ENCODE measurements at regions not wholly inside any gene's neighbourhood (a gene's known extent, or its start where the extent isn't known, plus 50 kb on each side); places are given as distances from the start of the nearest gene placed in this dataset.

- Histone ChIP-seq H3K23ac (ENCODE audit: low read depth, low read length, poor library complexity) (no peak overlapping the region), H2BK5ac (ENCODE audit: low read length) (no peak overlapping the region), H2BK15ac (ENCODE audit: low read length) (no peak overlapping the region), H3K18ac (ENCODE audit: low read length) (no peak overlapping the region), H3K9me3 (replicated peaks in 1 of 2; ENCODE audit: control insufficient read depth in 2 of 2, insufficient read depth in 1 of 2, low read depth in 1 of 2, low read length in 2 of 2) (no peaks in the 10 kb centered on the region), H4K91ac (ENCODE audit: low read depth, low read length, poor library complexity) (no peak overlapping the region), H3K4ac (ENCODE audit: low read length) (no peak overlapping the region), H4K8ac (ENCODE audit: low read depth, low read length) (no peak overlapping the region), H2BK12ac (ENCODE audit: low read length) (no peak overlapping the region), H3K27ac (replicated peaks; ENCODE audit: low read length) (no peak overlapping the region), H2BK120ac (ENCODE audit: low read depth, low read length) (no peak overlapping the region), H3K79me1 (ENCODE audit: low read depth, low read length) (no peaks in the 10 kb centered on the region), H3K4me2 (ENCODE audit: insufficient read depth, low read length, poor library complexity, severe bottlenecking) (no peak overlapping the region), H2AFZ (ENCODE audit: low read length) (no peak overlapping the region), H3K14ac (ENCODE audit: low read length) (no peak overlapping the region), H3K36me3 (replicated peaks in 1 of 2; ENCODE audit: control insufficient read depth in 2 of 2, insufficient read depth in 2 of 2, low read length in 2 of 2) (no peaks in the 10 kb centered on the region), H2AK5ac (ENCODE audit: low read depth, low read length) (no peak overlapping the region), H3K4me1 (ENCODE audit: control insufficient read depth in 2 of 2, insufficient read depth in 1 of 2, low read depth in 1 of 2, low read length in 2 of 2) (peaks cover 0 to 9% of the 10 kb centered on the region in 2 donors), H3K27me3 (ENCODE audit: control insufficient read depth in 3 of 3, insufficient read depth in 3 of 3, low read depth in 1 of 3, low read length in 3 of 3) (peaks cover 0 to 15% (median 0%) of the 10 kb centered on the region in 3 experiments), H3K4me3 (ENCODE audit: low read length in 2 of 2) (no peak overlapping the region), H3K9ac (ENCODE audit: low read depth, low read length, poor library complexity) (no peak overlapping the region)
- no peak for DNase-seq (ENCODE audit: low spot score)
- WGBS, 2 donors (ENCODE audit: extremely low coverage in 2 of 2, insufficient read length in 2 of 2, insufficient replicate concordance in 1 of 2): no CpG with 5 or more reads among the region's 3 CpGs
Measured at GRCh38 chr21:38735626-38736206, 70.0 kb upstream of the ETS2 start.

DNA sequence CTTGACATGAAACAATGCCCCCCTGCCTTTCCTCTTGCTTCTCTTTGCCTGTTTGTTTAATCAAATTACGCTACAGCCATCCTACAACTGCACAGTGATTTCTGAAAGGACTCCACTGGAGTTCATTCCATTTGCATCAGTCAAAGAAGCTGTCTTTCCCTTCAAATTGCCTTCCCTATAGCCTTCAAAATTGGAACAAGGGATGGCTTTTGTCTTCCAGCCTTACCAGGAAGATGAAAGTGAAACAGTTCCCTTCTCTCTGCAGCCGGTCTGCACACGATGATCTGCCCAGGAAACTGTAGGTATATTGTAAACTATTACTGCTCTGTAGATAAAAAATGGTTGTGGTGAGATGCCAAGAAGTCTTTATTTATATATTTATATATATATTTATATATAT is 65.6 kb upstream of the ETS2 start:
- no peak overlapping the region for H3K27ac ChIP-seq (replicated peaks; ENCODE audit: low read length)
- H2BK12ac ChIP-seq (ENCODE audit: low read length): no peak overlapping the region
- no peak overlapping the region for H3K9ac ChIP-seq (ENCODE audit: low read depth, low read length, poor library complexity)
- H4K8ac ChIP-seq (ENCODE audit: low read depth, low read length): no peak overlapping the region
- H3K18ac ChIP-seq (ENCODE audit: low read length): no peak overlapping the region
- no peaks in the 10 kb centered on the region for H3K79me1 ChIP-seq (ENCODE audit: low read depth, low read length)
- no peak overlapping the region for H4K91ac ChIP-seq (ENCODE audit: low read depth, low read length, poor library complexity)
- no peaks in the 10 kb centered on the region for H3K36me3 ChIP-seq (replicated peaks in 1 of 2; ENCODE audit: control insufficient read depth in 2 of 2, insufficient read depth in 2 of 2, low read length in 2 of 2)
- H3K4me2 ChIP-seq (ENCODE audit: insufficient read depth, low read length, poor library complexity, severe bottlenecking): no peak overlapping the region
- no peak overlapping the region for H2AK5ac ChIP-seq (ENCODE audit: low read depth, low read length)
- H3K4me1 ChIP-seq (ENCODE audit: control insufficient read depth in 2 of 2, insufficient read depth in 1 of 2, low read depth in 1 of 2, low read length in 2 of 2): no peaks in the 10 kb centered on the region
- no peak overlapping the region for H3K14ac ChIP-seq (ENCODE audit: low read length)
- H3K4me3 ChIP-seq (ENCODE audit: low read length in 2 of 2): no peak overlapping the region
- H3K27me3 ChIP-seq (ENCODE audit: control insufficient read depth in 3 of 3, insufficient read depth in 3 of 3, low read depth in 1 of 3, low read length in 3 of 3): peaks cover 0 to 10% (median 0%) of the 10 kb centered on the region in 3 experiments
- H3K9me3 ChIP-seq (replicated peaks in 1 of 2; ENCODE audit: control insufficient read depth in 2 of 2, insufficient read depth in 1 of 2, low read depth in 1 of 2, low read length in 2 of 2): no peaks in the 10 kb centered on the region
- no peak overlapping the region for H2BK5ac ChIP-seq (ENCODE audit: low read length)
- H3K23ac ChIP-seq (ENCODE audit: low read depth, low read length, poor library complexity): no peak overlapping the region
- no peak overlapping the region for H3K4ac ChIP-seq (ENCODE audit: low read length)
- no CpG with 5 or more reads among the region's 3 CpGs for WGBS, 2 donors (ENCODE audit: extremely low coverage in 2 of 2, insufficient read length in 2 of 2, insufficient replicate concordance in 1 of 2)
- no peak overlapping the region for H2BK15ac ChIP-seq (ENCODE audit: low read length)
- H2AFZ ChIP-seq (ENCODE audit: low read length): no peak overlapping the region
- no peak for DNase-seq (ENCODE audit: low spot score)
- H2BK120ac ChIP-seq (ENCODE audit: low read depth, low read length): no peak overlapping the region

DNA sequence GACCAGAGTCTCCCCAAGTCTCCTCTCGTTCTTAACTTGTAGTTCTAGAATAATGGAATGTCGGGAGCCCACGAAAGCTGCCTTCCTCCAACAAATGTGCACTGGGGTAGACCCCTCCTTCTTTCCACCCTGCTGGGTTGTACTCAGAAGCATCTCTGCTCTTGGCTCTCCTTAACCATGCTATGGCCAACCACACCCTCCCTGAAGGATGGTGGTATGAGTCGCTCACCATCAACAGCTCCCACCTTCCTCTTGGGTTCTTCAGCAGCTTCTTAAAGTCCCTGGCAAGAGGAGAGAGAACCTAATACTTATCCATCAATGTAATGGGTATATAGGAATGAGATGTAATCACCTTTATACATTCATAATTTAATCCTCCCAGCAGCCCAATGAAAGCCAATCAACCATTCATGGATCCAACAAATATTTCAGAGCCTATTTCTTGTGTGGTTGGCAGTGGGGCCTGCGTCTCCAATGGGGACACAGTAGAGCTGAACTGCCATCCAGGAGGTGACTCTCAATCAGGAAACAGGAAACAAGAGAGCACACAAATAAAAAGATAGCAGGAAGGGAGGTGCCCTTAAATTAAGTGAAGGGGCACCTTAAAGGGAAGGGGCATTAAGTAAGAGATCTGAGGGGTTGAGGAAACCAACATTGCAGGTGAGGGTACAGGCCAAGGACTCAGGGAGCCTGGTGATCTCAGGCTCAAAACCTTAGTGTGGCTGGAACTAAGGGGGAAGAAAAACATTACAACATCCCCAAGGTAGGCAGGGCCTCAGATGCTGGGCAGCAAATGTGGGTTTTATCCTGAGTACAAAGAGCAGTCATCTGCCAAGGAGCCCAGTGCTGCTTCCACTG is 64.4 kb upstream of the ETS2 start:
- Histone ChIP-seq H3K27me3 (ENCODE audit: control insufficient read depth in 3 of 3, insufficient read depth in 3 of 3, low read depth in 1 of 3, low read length in 3 of 3) (no peaks in the 10 kb centered on the region), H4K91ac (ENCODE audit: low read depth, low read length, poor library complexity) (no peak overlapping the region), H2AK5ac (ENCODE audit: low read depth, low read length) (no peak overlapping the region), H3K4me1 (ENCODE audit: control insufficient read depth in 2 of 2, insufficient read depth in 1 of 2, low read depth in 1 of 2, low read length in 2 of 2) (no peaks in the 10 kb centered on the region), H2BK12ac (ENCODE audit: low read length) (no peak overlapping the region), H4K8ac (ENCODE audit: low read depth, low read length) (no peak overlapping the region), H2AFZ (ENCODE audit: low read length) (no peak overlapping the region), H3K23ac (ENCODE audit: low read depth, low read length, poor library complexity) (no peak overlapping the region), H3K4me3 (ENCODE audit: low read length in 2 of 2) (no peak overlapping the region), H2BK15ac (ENCODE audit: low read length) (no peak overlapping the region), H3K9me3 (replicated peaks in 1 of 2; ENCODE audit: control insufficient read depth in 2 of 2, insufficient read depth in 1 of 2, low read depth in 1 of 2, low read length in 2 of 2) (no peaks in the 10 kb centered on the region), H3K14ac (ENCODE audit: low read length) (no peak overlapping the region), H3K4me2 (ENCODE audit: insufficient read depth, low read length, poor library complexity, severe bottlenecking) (no peak overlapping the region), H2BK5ac (ENCODE audit: low read length) (no peak overlapping the region), H3K79me1 (ENCODE audit: low read depth, low read length) (no peaks in the 10 kb centered on the region), H3K36me3 (replicated peaks in 1 of 2; ENCODE audit: control insufficient read depth in 2 of 2, insufficient read depth in 2 of 2, low read length in 2 of 2) (no peaks in the 10 kb centered on the region), H3K4ac (ENCODE audit: low read length) (no peak overlapping the region), H3K9ac (ENCODE audit: low read depth, low read length, poor library complexity) (no peak overlapping the region), H3K18ac (ENCODE audit: low read length) (no peak overlapping the region), H2BK120ac (ENCODE audit: low read depth, low read length) (no peak overlapping the region), H3K27ac (replicated peaks; ENCODE audit: low read length) (no peak overlapping the region)
- DNase-seq (ENCODE audit: low spot score): no peak
- no CpG with 5 or more reads among the region's 5 CpGs for WGBS, 2 donors (ENCODE audit: extremely low coverage in 2 of 2, insufficient read length in 2 of 2, insufficient replicate concordance in 1 of 2)

DNA sequence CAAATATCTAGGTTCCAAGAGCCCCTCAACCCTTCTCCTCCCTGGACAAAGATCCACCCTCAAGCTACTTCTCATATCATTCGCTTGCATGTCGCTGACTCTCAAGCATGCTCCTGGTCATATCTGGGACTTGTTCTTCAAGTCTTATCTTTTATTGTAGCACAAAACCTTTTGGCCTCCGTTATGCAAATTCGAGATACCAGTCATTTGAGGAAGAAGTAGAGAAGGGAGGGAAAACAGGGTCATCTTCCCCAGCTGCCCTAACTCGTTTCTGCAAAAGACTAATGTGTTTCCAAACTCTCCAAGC is 63.8 kb upstream of the ETS2 start:
- Histone ChIP-seq H3K9me3 (replicated peaks in 1 of 2; ENCODE audit: control insufficient read depth in 2 of 2, insufficient read depth in 1 of 2, low read depth in 1 of 2, low read length in 2 of 2) (no peaks in the 10 kb centered on the region), H3K27ac (replicated peaks; ENCODE audit: low read length) (no peak overlapping the region), H3K23ac (ENCODE audit: low read depth, low read length, poor library complexity) (no peak overlapping the region), H2AFZ (ENCODE audit: low read length) (no peak overlapping the region), H4K91ac (ENCODE audit: low read depth, low read length, poor library complexity) (no peak overlapping the region), H3K79me1 (ENCODE audit: low read depth, low read length) (no peaks in the 10 kb centered on the region), H2BK12ac (ENCODE audit: low read length) (no peak overlapping the region), H3K4ac (ENCODE audit: low read length) (no peak overlapping the region), H3K27me3 (ENCODE audit: control insufficient read depth in 3 of 3, insufficient read depth in 3 of 3, low read depth in 1 of 3, low read length in 3 of 3) (no peaks in the 10 kb centered on the region), H3K9ac (ENCODE audit: low read depth, low read length, poor library complexity) (no peak overlapping the region), H3K4me2 (ENCODE audit: insufficient read depth, low read length, poor library complexity, severe bottlenecking) (no peak overlapping the region), H3K36me3 (replicated peaks in 1 of 2; ENCODE audit: control insufficient read depth in 2 of 2, insufficient read depth in 2 of 2, low read length in 2 of 2) (no peaks in the 10 kb centered on the region), H3K4me3 (ENCODE audit: low read length in 2 of 2) (no peak overlapping the region), H2AK5ac (ENCODE audit: low read depth, low read length) (no peak overlapping the region), H2BK15ac (ENCODE audit: low read length) (no peak overlapping the region), H3K14ac (ENCODE audit: low read length) (no peak overlapping the region), H2BK120ac (ENCODE audit: low read depth, low read length) (no peak overlapping the region), H4K8ac (ENCODE audit: low read depth, low read length) (no peak overlapping the region), H3K4me1 (ENCODE audit: control insufficient read depth in 2 of 2, insufficient read depth in 1 of 2, low read depth in 1 of 2, low read length in 2 of 2) (no peaks in the 10 kb centered on the region), H2BK5ac (ENCODE audit: low read length) (no peak overlapping the region), H3K18ac (ENCODE audit: low read length) (no peak overlapping the region)
- no CpG with 5 or more reads among the region's 5 CpGs for WGBS, 2 donors (ENCODE audit: extremely low coverage in 2 of 2, insufficient read length in 2 of 2, insufficient replicate concordance in 1 of 2)
- DNase-seq (ENCODE audit: low spot score): no peak

All from neuronal stem cell (in vitro differentiated cells).